ENCODE measurements at regions not wholly inside any gene's neighbourhood (a gene's known extent, or its start where the extent isn't known, plus 50 kb on each side); places are given as distances from the start of the nearest gene placed in this dataset.

DNA sequence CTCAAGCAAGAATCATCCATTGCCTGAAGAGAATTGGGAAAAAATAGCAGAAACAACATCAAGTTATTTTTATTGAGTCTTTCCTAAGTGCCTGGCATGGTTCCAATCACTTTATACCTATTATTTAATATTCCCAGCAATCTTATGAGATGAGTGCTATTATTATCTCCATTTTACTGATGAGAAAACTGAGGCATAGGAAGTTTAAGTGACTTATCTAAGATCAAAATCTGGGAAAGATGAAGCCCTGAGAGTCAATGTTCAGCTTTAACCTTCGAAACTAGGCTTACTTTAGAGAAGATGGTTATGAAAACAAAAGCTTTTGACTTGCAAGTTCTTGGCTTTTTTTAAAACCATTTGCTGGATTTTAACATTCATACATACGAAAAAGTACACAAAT, 141.6 kb downstream of the APIP start:
- TF ChIP-seq CTCF (IDR thresholded peaks at IDR 0.05) (no peak), EZH2 (IDR thresholded peaks at IDR 0.05; ENCODE audit: borderline replicate concordance, insufficient read depth, low read depth, low read length, poor library complexity, severe bottlenecking) (no peak)
